ENCODE measurements at regions not wholly inside any gene's neighbourhood (a gene's known extent, or its start where the extent isn't known, plus 50 kb on each side); places are given as distances from the start of the nearest gene placed in this dataset.
"Not testable (repeated sequence)": the region's sequence is repeated elsewhere in the genome, so short reads cannot be mapped to it uniquely, and the experiment has no call there.

DNA sequence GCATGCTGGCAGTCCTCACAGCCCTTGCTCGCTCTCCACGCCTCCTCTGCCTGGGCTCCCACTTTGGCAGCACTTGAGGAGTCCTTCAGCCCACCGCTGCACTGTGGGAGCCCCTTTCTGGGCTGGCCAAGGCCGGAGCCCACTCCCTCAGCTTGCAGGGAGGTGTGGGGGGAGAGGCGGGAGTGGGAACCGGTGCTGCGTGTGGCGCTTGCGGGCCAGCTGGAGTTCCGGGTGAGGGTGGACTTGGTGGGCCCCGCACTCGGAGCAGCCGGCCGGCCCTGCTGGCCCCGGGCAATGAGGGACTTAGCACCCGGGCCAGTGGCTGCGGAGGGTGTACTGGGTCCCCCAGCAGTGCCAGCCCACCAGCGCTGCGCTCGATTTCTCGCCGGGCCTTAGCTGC, 273.9 kb downstream of the ADGRD1 start:
- H3K27me3 Mint-ChIP-seq = peaks cover 37 to 46% of the 10 kb centered on the region in 2 donors
- H3K36me3 Mint-ChIP-seq (ENCODE audit: insufficient read depth); H3K4me3 Mint-ChIP-seq; ATAC-seq (replicated peaks); H3K9me3 Mint-ChIP-seq; DNase-seq; H3K27ac Mint-ChIP-seq; H3K4me1 Mint-ChIP-seq (ENCODE audit: low read depth in 2 of 2): not testable (repeated sequence)

DNA sequence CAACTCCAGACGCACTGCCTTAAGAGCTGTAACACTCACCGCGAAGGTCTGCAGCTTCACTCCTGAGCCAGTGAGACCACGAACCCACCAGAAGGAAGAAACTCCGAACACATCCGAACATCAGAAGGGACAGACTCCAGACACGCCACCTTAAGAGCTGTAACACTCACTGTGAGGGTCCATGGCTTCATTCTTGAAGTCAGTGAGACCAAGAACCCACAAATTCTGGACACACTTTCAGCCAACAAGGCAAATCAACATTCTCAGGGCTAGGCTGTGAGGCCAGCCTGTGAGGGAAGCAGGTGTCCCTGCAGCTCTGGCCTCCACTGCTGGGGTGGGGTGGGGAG, 275.3 kb downstream of the ADGRD1 start:
- peaks cover 37 to 42% of the 10 kb centered on the region in 2 donors for H3K27me3 Mint-ChIP-seq
- not testable (repeated sequence) for H3K36me3 Mint-ChIP-seq (ENCODE audit: insufficient read depth); H3K9me3 Mint-ChIP-seq; H3K27ac Mint-ChIP-seq; DNase-seq; H3K4me1 Mint-ChIP-seq (ENCODE audit: low read depth in 2 of 2); H3K4me3 Mint-ChIP-seq; ATAC-seq (replicated peaks)

DNA sequence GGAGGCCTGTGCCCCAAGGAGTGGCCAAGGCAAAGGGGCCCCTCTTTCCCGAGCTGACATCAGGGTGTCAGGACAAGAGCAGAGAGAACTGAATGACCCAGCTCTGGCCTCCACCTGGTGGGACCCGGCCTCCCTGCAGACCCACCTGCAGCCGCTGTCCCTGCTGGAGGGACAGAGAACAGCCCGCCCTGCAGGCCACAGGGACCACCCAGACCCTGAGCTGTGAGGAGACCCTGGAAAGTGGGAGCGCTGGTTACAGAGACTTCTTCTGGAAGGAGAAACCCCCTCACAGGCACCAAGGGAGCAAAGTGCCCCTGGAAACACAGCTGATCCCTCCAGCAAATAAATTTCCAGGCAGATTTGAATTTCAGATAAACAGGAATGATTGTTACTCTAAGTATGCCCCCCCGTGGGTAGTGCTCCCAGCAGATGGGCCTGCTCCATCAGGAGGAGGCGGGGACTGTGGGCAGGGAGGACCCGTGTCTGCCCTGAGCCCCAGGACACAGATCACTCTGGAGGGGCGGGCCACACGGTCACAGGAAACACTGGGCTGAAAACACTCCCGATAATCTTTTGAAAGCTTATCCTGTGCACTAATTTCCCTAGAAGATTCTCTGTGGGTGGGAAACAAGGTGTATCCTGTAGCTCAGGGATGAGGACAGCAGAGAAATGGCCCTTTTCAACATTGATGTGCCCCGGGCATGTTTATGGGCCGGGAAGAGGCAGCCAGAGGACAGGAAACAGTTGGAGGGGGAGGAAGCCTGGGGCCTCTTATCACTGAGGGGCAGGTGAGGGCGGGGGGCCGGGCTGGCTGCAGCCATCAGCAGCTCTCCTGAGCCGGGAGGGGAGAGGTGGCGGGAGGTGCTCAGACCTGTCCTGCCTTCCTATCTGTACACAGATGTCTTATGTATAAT, 276.0 kb downstream of the ADGRD1 start:
- Mint-ChIP-seq H3K4me3 (no peak overlapping the region), H3K9me3 (no peaks in the 10 kb centered on the region), H3K27me3 (peaks cover 37 to 42% of the 10 kb centered on the region in 2 donors)

DNA sequence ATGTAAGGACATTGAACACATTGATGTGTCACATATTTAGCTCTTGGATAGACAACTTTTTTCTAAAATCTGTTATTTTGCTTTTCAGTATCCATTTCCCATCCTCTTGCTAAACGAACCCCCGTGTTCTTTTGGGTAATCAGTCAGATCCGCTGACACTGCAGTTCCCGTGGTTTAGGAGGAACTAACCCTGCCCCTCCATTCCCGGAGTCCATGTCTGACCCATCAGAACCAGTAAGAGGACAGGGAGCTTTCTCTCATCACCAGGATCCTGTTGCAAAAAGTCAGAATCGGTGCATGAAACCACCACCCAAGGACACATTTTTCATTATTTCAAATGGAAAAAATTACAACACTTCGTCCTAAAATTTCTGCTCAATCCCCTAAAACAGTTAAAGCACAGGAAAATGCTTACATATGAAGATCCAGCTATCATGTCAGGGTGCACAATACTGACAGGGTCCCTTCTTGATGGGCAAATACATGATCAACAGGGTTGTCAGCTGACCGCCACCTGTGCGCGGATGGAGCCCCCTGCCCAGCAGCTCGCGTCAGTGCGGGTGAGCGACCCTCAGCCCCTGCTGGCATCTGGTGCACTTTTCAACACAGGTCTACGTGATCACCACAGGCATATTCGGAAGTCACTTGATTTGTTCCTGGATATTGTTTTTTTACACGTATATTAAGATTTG, 276.8 kb downstream of the ADGRD1 start:
- Mint-ChIP-seq H3K36me3 (ENCODE audit: insufficient read depth) (no peaks in the 10 kb centered on the region), H3K4me1 (ENCODE audit: low read depth in 2 of 2) (no peaks in the 10 kb centered on the region), H3K27ac (no peak overlapping the region), H3K27me3 (peaks cover 37 to 42% of the 10 kb centered on the region in 2 donors), H3K4me3 (no peak overlapping the region), H3K9me3 (no peaks in the 10 kb centered on the region)
- no peak for DNase-seq
- no peak for ATAC-seq (replicated peaks)

More for the DNA sequence above, 276.0 kb downstream of the ADGRD1 start:
- no peaks in the 10 kb centered on the region for H3K36me3 Mint-ChIP-seq (ENCODE audit: insufficient read depth)
- no peak overlapping the region for H3K27ac Mint-ChIP-seq
- DNase-seq (no peak), ATAC-seq (replicated peaks) (no peak)
- no peaks in the 10 kb centered on the region for H3K4me1 Mint-ChIP-seq (ENCODE audit: low read depth in 2 of 2)

GRCh38 chr12:131231032-131231980, 277.6 kb downstream of the ADGRD1 start:
- Mint-ChIP-seq H3K27me3 (peaks cover 44 to 50% of the 10 kb centered on the region in 2 donors), H3K4me1 (ENCODE audit: low read depth in 2 of 2) (no peaks in the 10 kb centered on the region), H3K4me3 (no peak overlapping the region), H3K9me3 (no peaks in the 10 kb centered on the region), H3K36me3 (ENCODE audit: insufficient read depth) (no peaks in the 10 kb centered on the region), H3K27ac (no peak overlapping the region)
- ATAC-seq (replicated peaks) (no peak), DNase-seq (no peak)

DNA sequence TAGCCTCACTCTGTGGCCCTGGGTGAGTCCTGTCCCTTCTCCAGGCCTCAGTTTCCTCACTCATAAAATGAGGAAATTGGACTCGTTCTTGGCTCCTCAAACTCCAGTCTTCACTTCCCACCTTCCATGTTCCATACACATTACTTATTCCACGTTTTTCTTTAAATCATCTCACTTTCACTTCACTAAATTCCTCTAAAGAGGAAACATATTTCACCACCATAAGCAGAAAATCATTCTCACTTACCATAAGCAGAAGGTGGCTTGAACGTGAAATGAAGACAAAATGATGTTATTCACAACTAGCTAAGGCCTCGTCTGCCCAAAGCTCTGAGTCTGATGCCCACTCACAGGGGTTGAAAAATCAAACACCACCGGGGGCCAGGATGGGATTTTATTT, 278.3 kb downstream of the ADGRD1 start:
- Mint-ChIP-seq H3K27me3 (peaks cover 46 to 51% of the 10 kb centered on the region in 2 donors), H3K27ac (no peak overlapping the region), H3K36me3 (ENCODE audit: insufficient read depth) (no peaks in the 10 kb centered on the region), H3K9me3 (no peaks in the 10 kb centered on the region), H3K4me1 (ENCODE audit: low read depth in 2 of 2) (no peaks in the 10 kb centered on the region), H3K4me3 (no peak overlapping the region)
- DNase-seq (no peak), ATAC-seq (replicated peaks) (no peak)

DNA sequence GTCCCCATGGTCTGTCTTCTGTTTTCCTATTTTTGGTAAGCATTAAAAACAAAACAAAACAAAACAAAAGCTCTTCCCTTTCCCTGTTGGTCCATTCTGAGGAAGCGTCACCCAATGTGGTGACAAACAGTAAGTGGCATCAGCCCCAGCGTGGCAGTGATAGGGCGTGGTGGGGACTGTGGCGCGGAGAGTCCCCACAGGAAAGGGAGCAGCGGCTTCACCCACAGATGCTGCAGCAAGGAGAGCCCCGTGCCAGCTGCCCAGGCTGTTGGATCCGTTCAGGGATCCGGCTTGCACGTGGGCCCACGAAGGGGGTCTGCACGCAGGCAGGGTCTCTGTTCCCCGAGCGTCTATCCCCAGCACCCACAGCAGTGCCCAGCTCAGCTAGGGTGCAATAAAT, 279.2 kb downstream of the ADGRD1 start:
- not testable (repeated sequence) for ATAC-seq (replicated peaks); H3K9me3 Mint-ChIP-seq; H3K27ac Mint-ChIP-seq; H3K36me3 Mint-ChIP-seq (ENCODE audit: insufficient read depth); H3K4me1 Mint-ChIP-seq (ENCODE audit: low read depth in 2 of 2); H3K4me3 Mint-ChIP-seq; DNase-seq
- H3K27me3 Mint-ChIP-seq = peaks cover 39 to 51% of the 10 kb centered on the region in 2 donors

DNA sequence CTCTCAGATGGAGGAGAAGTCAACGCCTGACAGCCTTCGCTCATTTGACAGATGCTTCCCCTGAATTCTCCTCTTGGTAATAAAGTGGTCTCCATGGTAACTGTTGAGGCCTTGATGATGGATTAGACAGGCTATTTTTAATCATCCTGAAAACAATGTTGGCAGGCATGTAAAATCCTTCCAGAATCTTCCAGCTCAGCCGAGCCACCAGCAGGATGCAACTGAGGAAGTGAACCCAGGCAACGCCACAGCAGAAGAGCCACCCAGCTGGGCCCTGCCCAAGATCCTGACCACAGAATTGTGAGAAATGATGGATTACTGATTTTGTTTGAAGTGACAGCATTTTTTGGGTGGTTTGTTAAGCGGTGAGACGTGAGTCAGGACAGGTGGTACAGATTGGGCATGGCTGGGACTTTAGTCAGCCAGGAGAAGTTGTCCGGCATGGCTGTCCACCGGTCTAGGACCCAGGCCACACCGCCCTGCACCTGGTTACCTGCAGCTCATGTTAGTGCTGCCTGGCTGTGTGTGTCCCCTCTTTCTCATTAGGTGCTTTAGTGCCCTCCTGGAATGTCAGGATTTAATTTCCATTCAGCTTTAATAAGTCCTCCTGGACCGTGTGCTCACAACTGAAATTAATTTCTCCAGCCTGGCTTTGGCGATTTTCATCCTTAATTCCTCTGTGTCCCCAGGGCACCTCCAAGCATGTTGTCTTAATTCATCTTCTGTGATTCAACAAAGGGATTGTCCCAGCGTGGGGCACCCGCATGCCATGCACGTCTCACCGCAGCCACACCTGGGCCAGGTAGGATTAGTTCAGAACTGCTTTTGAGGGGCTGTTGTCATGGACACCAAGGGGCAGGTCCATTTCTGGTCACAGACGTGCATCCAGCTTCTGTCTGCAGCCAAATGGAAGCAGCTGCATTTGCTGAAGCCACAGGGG, 280.4 kb downstream of the ADGRD1 start:
- H3K4me3 Mint-ChIP-seq; H3K36me3 Mint-ChIP-seq (ENCODE audit: insufficient read depth); H3K27ac Mint-ChIP-seq; DNase-seq; H3K9me3 Mint-ChIP-seq; H3K4me1 Mint-ChIP-seq (ENCODE audit: low read depth in 2 of 2); ATAC-seq (replicated peaks): not testable (repeated sequence)
- H3K27me3 Mint-ChIP-seq = peaks cover 34 to 45% of the 10 kb centered on the region in 2 donors

GRCh38 chr12:131234841-131235271, 281.1 kb downstream of the ADGRD1 start:
- not testable (repeated sequence) for H3K36me3 Mint-ChIP-seq (ENCODE audit: insufficient read depth); H3K4me3 Mint-ChIP-seq; H3K9me3 Mint-ChIP-seq; ATAC-seq (replicated peaks); H3K27ac Mint-ChIP-seq; DNase-seq; H3K4me1 Mint-ChIP-seq (ENCODE audit: low read depth in 2 of 2)
- peaks cover 28 to 42% of the 10 kb centered on the region in 2 donors for H3K27me3 Mint-ChIP-seq

DNA sequence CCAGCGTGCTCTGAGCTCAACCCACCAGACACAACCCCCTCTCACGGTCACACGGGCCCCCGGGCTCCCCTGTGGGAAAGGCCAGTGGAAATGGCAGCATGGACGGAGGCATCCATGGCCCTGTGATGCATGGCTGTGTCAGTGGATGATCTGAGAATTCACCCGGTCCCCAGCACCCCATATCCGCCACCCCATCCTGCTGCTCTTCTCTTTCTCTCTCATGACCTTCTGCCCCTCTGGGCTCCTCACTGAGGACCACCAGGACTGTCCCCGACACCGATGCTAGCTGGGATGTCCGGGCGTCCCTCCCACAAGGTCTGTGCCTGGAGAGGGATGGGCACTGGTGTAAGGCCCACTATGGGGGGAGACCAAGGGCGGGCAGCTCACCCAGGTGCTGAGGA, 282.2 kb downstream of the ADGRD1 start:
- Mint-ChIP-seq H3K4me3 (no peak overlapping the region), H3K36me3 (ENCODE audit: insufficient read depth) (no peaks in the 10 kb centered on the region), H3K9me3 (no peaks in the 10 kb centered on the region), H3K27ac (no peak overlapping the region), H3K27me3 (peaks cover 18 to 34% of the 10 kb centered on the region in 2 donors), H3K4me1 (ENCODE audit: low read depth in 2 of 2) (no peaks in the 10 kb centered on the region)
- ATAC-seq (replicated peaks) (no peak), DNase-seq (no peak)

GRCh38 chr12:131239384-131240094, 285.8 kb downstream of the ADGRD1 start:
- Mint-ChIP-seq H3K36me3 (ENCODE audit: insufficient read depth) (no peaks in the 10 kb centered on the region), H3K27ac (no peak overlapping the region), H3K4me1 (ENCODE audit: low read depth in 2 of 2) (peaks cover 0 to 3% of the 10 kb centered on the region in 2 donors), H3K9me3 (no peaks in the 10 kb centered on the region), H3K4me3 (no peak overlapping the region), H3K27me3 (peaks cover 8 to 17% of the 10 kb centered on the region in 2 donors)
- ATAC-seq (replicated peaks) (no peak), DNase-seq (no peak)

- Mint-ChIP-seq H3K36me3 (ENCODE audit: insufficient read depth) (no peaks in the 10 kb centered on the region), H3K27me3 (peaks cover 0 to 18% of the 10 kb centered on the region in 2 donors), H3K27ac (no peak overlapping the region), H3K9me3 (no peaks in the 10 kb centered on the region), H3K4me1 (ENCODE audit: low read depth in 2 of 2) (peaks cover 0 to 3% of the 10 kb centered on the region in 2 donors), H3K4me3 (no peak overlapping the region)
- DNase-seq (no peak), ATAC-seq (replicated peaks) (no peak)
Measured at GRCh38 chr12:131241517-131241916, 287.8 kb downstream of the ADGRD1 start.

All from effector memory CD8-positive, alpha-beta T cell (primary cell).